Activated CD4-positive, alpha-beta T cell treated with anti-CD3 and anti-CD28 coated beads, Interleukin-2, amount 10 ng/mL, durations not matched to agents 24 days and 14 days (primary cell): ENCODE measurements at regions not wholly inside any gene's neighbourhood (a gene's known extent, or its start where the extent isn't known, plus 50 kb on each side); places are given as distances from the start of the nearest gene placed in this dataset.
A peak's percentile ranks its signal among the peaks of the same experiment; 100 is the strongest.

ENCODE experiments used
- DNase-seq: peaks from one replicate; pipeline ENCODE4 v3.0.0; 2022
- H3K27ac Mint-ChIP-seq: one replicate; pipeline ENCODE4 v1.8.0; 2022; ENCODE audit warnings: mild to moderate bottlenecking, mixed read lengths
- H3K27me3 Mint-ChIP-seq: one replicate; pipeline ENCODE4 v1.8.0; 2022; ENCODE audit warnings: mixed read lengths
- H3K36me3 Mint-ChIP-seq: one replicate; pipeline ENCODE4 v1.8.0; 2022; ENCODE audit warnings: low read depth, mild to moderate bottlenecking, mixed read lengths
- H3K4me1 Mint-ChIP-seq: one replicate; pipeline ENCODE4 v1.8.0; 2021; ENCODE audit warnings: mixed read lengths
- H3K4me3 Mint-ChIP-seq: one replicate; pipeline ENCODE4 v1.8.0; 2022; ENCODE audit warnings: mild to moderate bottlenecking, moderate library complexity, mixed read lengths
- H3K9me3 Mint-ChIP-seq: one replicate; pipeline ENCODE4 v1.8.0; 2021; ENCODE audit warnings: mixed read lengths
- intact Hi-C: fragments of 100-400 bp; cut with micrococcal nuclease; formaldehyde crosslinking; loops from one replicate; pipeline ENCODE4 v1.15.1; 2023

DNA sequence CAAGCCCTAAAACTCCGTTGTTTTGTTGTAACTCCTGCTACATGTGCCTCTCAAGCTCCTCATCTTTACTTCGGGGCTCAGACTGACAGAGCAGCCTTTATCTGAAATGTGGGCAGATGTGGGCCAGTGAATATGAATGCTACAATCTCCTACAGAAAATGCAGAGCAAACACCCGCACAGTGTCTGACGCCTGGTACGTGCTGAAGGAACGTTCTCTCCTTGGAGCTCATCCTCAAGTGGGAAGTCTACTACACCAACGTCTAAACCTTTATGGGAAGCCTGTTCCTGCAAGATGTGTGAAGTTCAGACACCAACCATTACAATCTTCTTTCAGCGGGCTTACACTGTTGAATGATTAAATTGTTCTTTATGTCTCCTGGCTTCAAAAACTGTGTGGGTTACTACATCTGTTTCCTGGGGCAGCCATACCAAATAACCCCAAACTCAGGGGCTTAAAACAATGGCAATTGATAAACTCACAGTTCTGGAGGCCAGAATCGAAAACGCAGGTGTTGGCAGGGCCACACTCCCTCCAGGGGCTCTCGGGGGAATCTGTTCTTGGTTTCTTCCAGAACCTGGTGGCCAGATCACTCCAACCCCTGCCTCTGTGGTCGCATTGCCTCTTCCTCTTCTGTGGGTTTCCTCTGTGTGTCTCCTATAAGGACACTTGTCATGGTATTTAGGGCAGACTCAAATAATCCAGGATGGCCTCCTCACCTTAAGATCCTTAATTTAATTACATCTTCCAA, 179.7 kb upstream of the PLXNC1 start:
- Mint-ChIP-seq H3K4me1 (peaks cover 14% of the 10 kb centered on the region), H3K27me3 (peaks cover 9% of the 10 kb centered on the region), H3K9me3 (peaks cover 6% of the 10 kb centered on the region), H3K36me3 (no peaks in the 10 kb centered on the region), H3K4me3 (no peak overlapping the region), H3K27ac (no peak overlapping the region)
- intact Hi-C loops = no loop called here
- DNase-seq = no peak

DNA sequence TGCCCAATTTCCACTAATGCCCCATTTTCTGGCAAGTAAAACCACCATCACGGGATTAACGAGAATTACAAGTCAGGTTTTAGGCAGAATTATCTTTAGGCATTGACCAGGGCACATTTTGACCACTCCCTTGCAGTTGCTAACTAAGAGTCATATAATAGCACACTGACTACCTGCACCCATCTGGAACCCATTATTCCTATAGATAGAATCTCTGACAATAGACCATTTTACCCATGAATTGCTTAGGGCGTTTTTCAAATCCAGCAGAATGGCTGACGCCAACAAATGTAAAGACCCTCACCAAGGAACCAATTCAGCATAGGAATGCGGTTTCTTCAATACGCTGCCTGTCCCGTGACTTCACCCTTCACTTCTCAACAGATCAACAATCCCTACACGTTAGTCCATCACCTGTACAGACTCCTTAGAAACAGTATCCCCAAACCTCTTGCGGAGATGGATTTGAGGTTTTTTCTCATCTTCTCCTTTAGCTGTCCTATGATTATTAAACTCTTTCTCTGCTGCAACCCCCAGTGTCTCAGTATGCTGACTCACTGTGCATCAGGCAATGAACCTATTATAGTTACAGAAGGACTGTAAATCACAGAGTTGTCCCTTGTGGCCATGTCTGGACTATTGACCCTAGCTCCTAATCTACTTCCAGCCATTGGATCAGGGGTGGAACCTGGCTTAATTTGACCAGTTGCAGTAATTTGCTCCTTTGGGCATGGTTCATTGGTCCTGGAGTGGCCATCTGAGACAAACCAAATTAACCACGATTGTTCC, 177.3 kb upstream of the PLXNC1 start:
- Mint-ChIP-seq H3K36me3 (no peaks in the 10 kb centered on the region), H3K9me3 (peaks cover 12% of the 10 kb centered on the region), H3K27ac (no peak overlapping the region), H3K27me3 (peaks cover 7% of the 10 kb centered on the region), H3K4me3 (no peak overlapping the region), H3K4me1 (peaks cover 14% of the 10 kb centered on the region)
- intact Hi-C loops = loop anchor here (10.0 kb wide), 1 partner anchor 986 kb away; no protein-coding TSS in a partner anchor
- no peak for DNase-seq

DNA sequence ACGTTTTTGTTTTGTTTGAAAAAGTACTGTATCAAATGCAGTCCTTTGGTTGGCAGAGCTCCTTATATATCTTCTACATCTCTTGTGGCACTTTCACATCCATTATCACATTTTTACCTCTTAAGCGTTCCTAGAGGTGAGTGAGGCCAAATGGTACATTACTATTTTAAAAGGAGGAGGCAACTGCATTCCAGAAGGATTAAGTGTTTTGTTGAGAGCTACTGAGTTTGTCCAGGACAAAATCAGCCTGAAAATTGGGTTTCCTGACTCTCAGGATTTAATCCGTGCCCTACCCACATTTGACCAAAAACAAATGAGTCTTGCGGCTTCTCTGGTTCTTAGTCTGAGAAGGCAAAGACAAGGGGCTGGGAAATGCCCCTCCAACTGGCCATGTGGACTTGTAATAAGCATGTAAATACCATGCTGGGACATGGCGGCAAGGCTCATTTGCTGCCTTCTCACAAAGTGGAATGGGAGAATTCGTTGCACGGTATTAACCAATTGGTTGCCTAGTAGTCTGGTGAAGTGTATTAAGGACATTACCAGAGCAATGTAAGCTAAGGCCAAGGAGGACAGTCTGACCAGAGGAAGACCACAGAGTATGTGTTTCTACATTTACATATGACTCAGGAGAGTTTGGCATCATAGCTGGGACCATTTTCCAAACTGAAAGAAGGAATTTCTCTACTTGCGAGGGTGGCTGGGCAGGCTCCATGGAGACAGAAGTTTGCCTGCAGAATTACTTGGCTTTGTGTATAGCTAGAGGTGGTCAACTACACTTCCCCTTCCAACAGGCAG, 175.8 kb upstream of the PLXNC1 start:
- H3K9me3 Mint-ChIP-seq = peaks cover 12% of the 10 kb centered on the region
- no peak overlapping the region for H3K27ac Mint-ChIP-seq
- peaks cover 3% of the 10 kb centered on the region for H3K27me3 Mint-ChIP-seq
- no peak for DNase-seq
- no peaks in the 10 kb centered on the region for H3K36me3 Mint-ChIP-seq
- H3K4me3 Mint-ChIP-seq = no peak overlapping the region
- H3K4me1 Mint-ChIP-seq = peaks cover 12% of the 10 kb centered on the region
- intact Hi-C loops = loop anchor here (10.0 kb wide), 1 partner anchor 988 kb away; no protein-coding TSS in a partner anchor

DNA sequence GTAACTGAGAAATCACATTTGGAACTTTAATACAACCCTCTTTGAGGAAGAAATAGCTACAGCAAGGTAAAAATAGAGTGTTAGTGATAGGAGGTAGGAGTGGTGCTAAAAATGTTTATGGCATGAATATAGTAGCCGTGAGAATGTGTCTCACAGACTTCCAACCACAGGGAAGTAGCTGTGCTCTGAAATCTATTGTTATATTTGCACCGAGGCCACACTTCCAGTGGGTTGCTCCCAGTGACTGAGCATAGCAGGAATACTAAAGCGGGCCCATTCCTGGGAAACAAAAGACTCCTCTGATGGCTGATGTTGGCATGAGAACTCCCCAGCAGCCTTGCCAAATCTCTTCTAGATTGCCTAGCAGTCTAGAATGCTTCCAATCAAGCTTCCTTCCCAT, 174.1 kb upstream of the PLXNC1 start:
- Mint-ChIP-seq H3K9me3 (peaks cover 12% of the 10 kb centered on the region), H3K36me3 (no peaks in the 10 kb centered on the region), H3K27ac (no peak overlapping the region), H3K27me3 (peaks cover 3% of the 10 kb centered on the region), H3K4me1 (peaks cover 14% of the 10 kb centered on the region), H3K4me3 (no peak overlapping the region)
- intact Hi-C loops = loop anchor here (10.0 kb wide), 1 partner anchor 989 kb away; no protein-coding TSS in a partner anchor
- DNase-seq = no peak

DNA sequence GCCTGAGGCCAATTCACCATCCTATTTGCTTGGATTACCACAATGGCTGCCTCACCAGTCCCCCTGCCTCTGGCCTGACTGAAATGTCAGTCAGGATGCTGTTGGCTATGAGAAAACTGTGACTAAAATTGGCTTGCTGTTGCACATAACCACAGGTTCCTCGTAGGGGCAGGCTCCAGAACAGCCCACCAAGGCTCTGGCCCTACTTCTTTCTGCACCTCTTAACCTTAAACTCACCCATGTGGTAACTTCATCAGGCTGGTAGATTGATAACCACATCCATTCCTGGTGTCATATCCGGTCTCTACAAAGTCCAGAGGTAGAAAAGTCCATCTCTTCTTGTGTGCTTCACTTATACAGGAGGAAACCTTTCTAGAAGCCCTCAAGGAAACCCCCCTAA, 172.4 kb upstream of the PLXNC1 start:
- Mint-ChIP-seq H3K27ac (no peak overlapping the region), H3K9me3 (peaks cover 8% of the 10 kb centered on the region), H3K36me3 (no peaks in the 10 kb centered on the region), H3K4me1 (peaks cover 14% of the 10 kb centered on the region), H3K27me3 (no peaks in the 10 kb centered on the region), H3K4me3 (no peak overlapping the region)
- intact Hi-C loops = loop anchor here (10.0 kb wide), 1 partner anchor 991 kb away; no protein-coding TSS in a partner anchor
- DNase-seq = no peak

DNA sequence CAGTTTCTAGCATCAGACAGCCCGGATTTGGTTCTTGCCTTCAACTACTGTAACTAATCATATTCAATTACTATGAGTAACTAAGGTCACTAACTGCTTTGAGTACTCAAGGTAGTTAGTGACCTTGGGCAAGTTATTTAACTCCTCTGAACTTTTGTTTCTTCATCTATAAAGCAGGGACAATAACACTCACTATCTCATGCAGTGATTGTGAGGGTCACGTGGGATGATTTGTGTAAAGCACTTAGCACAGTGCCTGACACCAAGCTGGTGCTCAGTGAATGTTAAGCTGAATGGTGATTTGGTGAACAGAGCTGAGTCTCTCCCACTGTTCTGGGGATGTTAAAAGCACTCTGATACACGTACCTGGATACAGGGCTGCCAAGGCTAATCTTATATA, 171.3 kb upstream of the PLXNC1 start:
- no peak overlapping the region for H3K4me3 Mint-ChIP-seq
- peaks cover 16% of the 10 kb centered on the region for H3K4me1 Mint-ChIP-seq
- peaks cover 6% of the 10 kb centered on the region for H3K9me3 Mint-ChIP-seq
- intact Hi-C loops = loop anchor here (10.0 kb wide), 1 partner anchor 992 kb away; no protein-coding TSS in a partner anchor
- H3K36me3 Mint-ChIP-seq = no peaks in the 10 kb centered on the region
- peaks cover 6% of the 10 kb centered on the region for H3K27me3 Mint-ChIP-seq
- H3K27ac Mint-ChIP-seq = no peak overlapping the region
- DNase-seq = no peak

DNA sequence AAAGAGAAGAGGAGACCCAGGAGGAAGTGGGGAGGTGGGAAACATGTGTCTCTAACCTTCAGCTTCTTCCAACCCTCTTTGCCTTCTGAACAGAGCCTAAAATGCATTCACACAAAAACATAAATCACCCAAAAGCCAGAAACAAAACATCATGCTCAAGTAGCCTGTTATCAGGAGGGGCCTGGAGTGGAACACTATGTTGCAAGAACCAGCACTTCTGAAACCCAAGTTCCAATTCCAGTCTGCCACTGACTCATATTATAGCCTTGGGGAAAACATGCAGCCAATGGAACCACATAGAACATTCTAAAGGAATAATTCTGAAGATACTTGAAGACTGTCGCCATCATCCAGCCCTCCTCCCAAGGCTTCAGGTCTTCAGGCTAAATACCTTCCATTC, 169.8 kb upstream of the PLXNC1 start:
- Mint-ChIP-seq H3K9me3 (peaks cover 6% of the 10 kb centered on the region), H3K4me3 (no peak overlapping the region), H3K4me1 (peaks cover 31% of the 10 kb centered on the region), H3K27me3 (peaks cover 6% of the 10 kb centered on the region), H3K36me3 (no peaks in the 10 kb centered on the region), H3K27ac (no peak overlapping the region)
- no peak for DNase-seq
- intact Hi-C loops = loop anchor here (2.0 to 10.0 kb wide), 2 partner anchors 476 to 994 kb away; no protein-coding TSS in a partner anchor

DNA sequence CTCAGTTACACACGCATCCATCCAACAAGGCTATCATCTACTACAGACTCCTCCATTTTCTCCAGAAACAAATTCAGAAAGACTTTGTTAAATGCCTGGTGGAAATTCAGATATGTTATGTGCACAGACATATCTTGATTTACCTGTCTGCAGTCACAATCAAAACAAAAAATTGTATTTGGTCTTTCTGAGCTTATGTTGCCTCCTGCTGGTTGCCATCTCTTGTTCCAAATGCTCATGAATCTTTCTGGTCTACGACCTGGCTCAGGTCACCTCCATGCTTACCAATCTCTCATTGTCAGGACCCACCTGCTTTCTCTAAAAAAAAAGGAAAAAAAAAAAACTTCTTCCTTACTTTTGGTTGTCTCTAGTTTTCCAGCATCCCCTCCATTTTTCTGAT, 169.2 kb upstream of the PLXNC1 start:
- Mint-ChIP-seq H3K4me1 (peaks cover 34% of the 10 kb centered on the region), H3K27me3 (peaks cover 6% of the 10 kb centered on the region), H3K9me3 (peaks cover 6% of the 10 kb centered on the region), H3K36me3 (peaks cover 2% of the 10 kb centered on the region), H3K4me3 (no peak overlapping the region), H3K27ac (no peak overlapping the region)
- DNase-seq = peak; percentile 80
- intact Hi-C loops = loop anchor here (1.0 to 10.0 kb wide), 3 partner anchors 212 to 994 kb away; no protein-coding TSS in a partner anchor

DNA sequence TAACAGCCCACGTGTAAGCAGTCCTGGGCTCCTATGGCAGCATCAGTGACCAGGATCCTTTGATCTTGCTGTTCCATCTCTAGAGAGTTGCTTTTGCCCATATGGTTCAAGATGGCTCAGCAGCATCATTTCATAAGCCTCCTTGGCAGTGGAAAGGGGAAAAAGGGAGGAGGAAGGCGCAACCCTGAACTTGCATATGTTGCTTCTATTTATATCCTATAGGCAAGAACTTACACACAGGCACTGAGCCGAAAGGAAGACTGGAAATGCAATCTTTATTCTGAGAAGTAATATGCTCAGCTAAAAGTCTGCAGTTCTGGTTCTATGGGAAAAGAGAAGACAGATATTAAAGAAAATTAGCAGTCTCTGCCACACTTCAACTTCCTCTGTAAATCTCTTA, 167.7 kb upstream of the PLXNC1 start:
- Mint-ChIP-seq H3K9me3 (no peaks in the 10 kb centered on the region), H3K27ac (no peak overlapping the region), H3K4me3 (no peak overlapping the region), H3K36me3 (peaks cover 3% of the 10 kb centered on the region), H3K4me1 (peaks cover 34% of the 10 kb centered on the region), H3K27me3 (peaks cover 6% of the 10 kb centered on the region)
- intact Hi-C loops = loop anchor here (5.0 kb wide), 2 partner anchors 97 to 408 kb away; partner anchors contain the start of gene SOCS2
- DNase-seq = no peak

DNA sequence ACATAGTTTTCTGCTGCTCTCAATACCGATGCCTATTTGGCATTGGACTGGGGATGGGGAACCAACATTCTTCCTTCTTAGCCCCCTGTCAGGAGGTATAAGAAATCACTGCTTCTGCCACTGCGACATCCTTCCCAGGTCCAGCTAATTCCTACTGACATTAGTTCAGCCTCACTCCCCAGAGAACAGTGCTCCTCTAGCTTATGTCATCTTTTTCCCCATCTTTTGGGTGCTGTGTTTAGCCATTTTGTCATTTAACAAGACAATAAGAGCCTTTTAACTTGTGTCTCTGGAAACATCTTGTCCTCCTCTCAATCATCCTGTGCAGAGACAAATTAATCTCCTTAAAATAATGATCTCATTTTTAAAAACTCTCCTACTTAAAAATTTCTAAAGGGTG, 167.0 kb upstream of the PLXNC1 start:
- DNase-seq = no peak
- Mint-ChIP-seq H3K9me3 (no peaks in the 10 kb centered on the region), H3K36me3 (peaks cover 3% of the 10 kb centered on the region), H3K27me3 (peaks cover 6% of the 10 kb centered on the region), H3K4me1 (peaks cover 34% of the 10 kb centered on the region), H3K4me3 (no peak overlapping the region), H3K27ac (no peak overlapping the region)
- intact Hi-C loops = loop anchor here (5.0 kb wide), 2 partner anchors 96 to 409 kb away; partner anchors contain the start of gene SOCS2

DNA sequence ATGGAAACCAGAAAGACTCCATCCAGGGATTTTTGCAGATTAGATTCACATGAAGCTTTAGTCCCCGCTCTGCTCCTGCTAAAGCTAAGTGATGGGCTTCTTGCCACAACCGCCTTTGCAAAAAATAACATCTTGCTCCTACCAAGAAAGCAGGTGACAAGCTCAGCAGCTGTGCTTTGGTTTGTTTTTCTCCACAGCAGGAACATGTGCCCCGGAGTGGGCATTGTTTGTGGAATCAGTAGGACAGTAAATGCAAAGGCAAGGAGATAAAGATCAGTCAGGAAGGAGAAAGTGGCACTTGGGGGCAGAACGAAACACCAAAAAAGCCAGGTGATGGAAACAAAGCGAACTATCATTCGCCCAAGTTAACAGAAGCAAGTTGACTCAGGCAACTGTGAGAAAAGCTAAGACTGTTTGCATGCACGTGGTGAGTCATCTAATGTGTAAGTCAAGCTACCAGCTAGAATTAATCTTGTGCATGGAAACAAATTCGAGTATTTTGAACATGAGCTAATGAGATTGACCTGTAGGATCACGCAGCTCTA, 165.5 kb upstream of the PLXNC1 start:
- intact Hi-C loops = loop anchor here (2.0 to 5.0 kb wide), 5 partner anchors 94 to 411 kb away; partner anchors contain the start of genes CRADD and SOCS2
- peaks cover 3% of the 10 kb centered on the region for H3K36me3 Mint-ChIP-seq
- H3K4me1 Mint-ChIP-seq = peaks cover 31% of the 10 kb centered on the region
- H3K9me3 Mint-ChIP-seq = no peaks in the 10 kb centered on the region
- peak overlapping the region; percentile 67 for H3K27ac Mint-ChIP-seq
- peaks cover 6% of the 10 kb centered on the region for H3K27me3 Mint-ChIP-seq
- peak; percentile 74 for DNase-seq
- peak overlapping the region; percentile 2 for H3K4me3 Mint-ChIP-seq

DNA sequence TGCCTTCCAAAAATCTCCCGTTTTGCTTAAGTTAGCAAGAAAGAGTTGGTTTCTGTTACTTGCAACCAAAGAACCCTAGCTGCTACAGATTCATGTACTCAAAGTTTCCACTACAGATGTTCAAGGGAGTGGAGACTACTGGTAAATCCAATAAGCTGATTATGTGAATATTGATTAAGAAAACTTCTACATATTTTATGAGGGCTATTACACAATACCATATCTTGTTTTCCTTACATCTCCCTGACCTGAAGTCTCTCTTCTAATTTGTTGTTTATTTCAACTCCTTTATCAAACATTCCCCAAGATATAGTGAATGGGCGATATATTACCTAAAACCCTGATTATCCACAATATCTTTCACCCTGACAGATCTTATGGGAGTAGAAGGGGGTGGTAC, 164.4 kb upstream of the PLXNC1 start:
- no peak overlapping the region for H3K4me3 Mint-ChIP-seq
- peak overlapping the region; percentile 27 for H3K27ac Mint-ChIP-seq
- intact Hi-C loops = loop anchor here (5.0 kb wide), 2 partner anchors 93 to 412 kb away; partner anchors contain the start of gene SOCS2
- DNase-seq = no peak
- peaks cover 24% of the 10 kb centered on the region for H3K4me1 Mint-ChIP-seq
- peaks cover 3% of the 10 kb centered on the region for H3K36me3 Mint-ChIP-seq
- H3K27me3 Mint-ChIP-seq = peaks cover 6% of the 10 kb centered on the region
- no peaks in the 10 kb centered on the region for H3K9me3 Mint-ChIP-seq

DNA sequence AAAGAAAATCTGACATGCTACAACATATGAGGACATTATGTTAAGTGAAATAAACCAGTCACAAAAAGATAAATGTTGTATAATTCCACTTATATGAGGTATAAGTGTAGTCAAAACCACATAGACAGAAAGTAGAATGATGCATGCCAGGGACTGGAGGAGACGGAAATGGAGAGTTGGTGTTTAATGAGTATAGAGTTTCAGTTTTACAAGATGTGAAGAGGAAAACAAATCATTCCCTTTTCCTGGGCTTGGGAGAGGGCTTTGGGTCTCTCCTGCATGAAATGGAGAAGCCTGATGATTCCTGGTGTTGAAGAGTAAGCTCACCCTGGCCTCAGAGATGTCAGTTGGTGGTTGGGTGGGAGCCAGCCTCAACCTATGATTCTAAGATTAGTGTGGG, 158.4 kb upstream of the PLXNC1 start:
- H3K4me1 Mint-ChIP-seq = no peaks in the 10 kb centered on the region
- H3K9me3 Mint-ChIP-seq = no peaks in the 10 kb centered on the region
- intact Hi-C loops = no loop called here
- no peaks in the 10 kb centered on the region for H3K27me3 Mint-ChIP-seq
- no peak overlapping the region for H3K27ac Mint-ChIP-seq
- no peaks in the 10 kb centered on the region for H3K36me3 Mint-ChIP-seq
- no peak overlapping the region for H3K4me3 Mint-ChIP-seq
- DNase-seq = no peak
